ENCODE measurements at regions not wholly inside any gene's neighbourhood (a gene's known extent, or its start where the extent isn't known, plus 50 kb on each side); places are given as distances from the start of the nearest gene placed in this dataset.
"Not testable (repeated sequence)": the region's sequence is repeated elsewhere in the genome, so short reads cannot be mapped to it uniquely, and the experiment has no call there.

DNA sequence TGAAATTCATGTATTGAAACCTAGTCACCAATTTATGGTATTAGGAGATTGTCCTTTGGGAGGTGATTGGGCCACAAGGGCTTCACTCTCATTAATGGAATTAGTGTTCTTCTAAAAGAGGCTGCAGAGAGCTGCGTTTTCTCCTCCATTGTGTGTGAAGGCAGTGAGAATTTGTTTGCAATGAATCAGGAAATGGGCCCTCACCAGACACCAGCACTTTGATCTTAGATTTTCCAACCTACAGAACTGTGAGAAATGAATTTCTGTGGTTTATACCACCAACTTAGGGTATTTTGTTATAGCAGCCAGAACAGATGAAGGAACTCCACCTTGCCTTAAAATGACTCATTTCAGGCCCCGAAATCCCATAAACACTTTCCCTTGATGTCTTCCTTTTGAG, 544.2 kb downstream of the RWDD3 start:
- intact Hi-C loops (cut with DNase I): no loop called here
- ATAC-seq (ENCODE audit: poor library complexity) (no peak), DNase-seq (no peak)

- intact Hi-C loops (cut with DNase I): no loop called here
Measured at GRCh38 chr1:95780836-95781235, 546.8 kb downstream of the RWDD3 start.

DNA sequence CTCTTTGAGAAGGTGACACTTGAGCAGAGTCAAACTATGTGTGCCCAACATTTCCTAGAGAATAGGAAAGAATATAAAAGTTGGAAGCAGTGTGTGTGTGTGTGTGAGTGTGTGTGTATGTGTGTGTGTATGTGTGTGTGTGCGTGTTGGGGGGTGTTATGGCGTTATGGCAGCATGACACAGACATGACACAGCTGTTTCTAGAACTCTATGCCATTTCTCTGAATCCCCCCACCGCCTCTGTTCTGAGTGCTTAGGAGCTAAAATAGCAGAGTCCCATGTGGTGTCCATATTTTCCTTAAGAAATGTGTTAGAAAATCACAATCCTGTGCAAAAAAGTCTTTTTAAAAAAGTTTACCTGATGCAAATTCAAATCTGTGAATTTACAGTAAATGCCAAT, 556.1 kb downstream of the RWDD3 start:
- ATAC-seq (ENCODE audit: poor library complexity): no peak
- intact Hi-C loops (cut with DNase I): no loop called here

More at GRCh38 chr1:95780836-95781235, 546.8 kb downstream of the RWDD3 start:
- no peak for ATAC-seq (ENCODE audit: poor library complexity)
- DNase-seq: no peak

DNA sequence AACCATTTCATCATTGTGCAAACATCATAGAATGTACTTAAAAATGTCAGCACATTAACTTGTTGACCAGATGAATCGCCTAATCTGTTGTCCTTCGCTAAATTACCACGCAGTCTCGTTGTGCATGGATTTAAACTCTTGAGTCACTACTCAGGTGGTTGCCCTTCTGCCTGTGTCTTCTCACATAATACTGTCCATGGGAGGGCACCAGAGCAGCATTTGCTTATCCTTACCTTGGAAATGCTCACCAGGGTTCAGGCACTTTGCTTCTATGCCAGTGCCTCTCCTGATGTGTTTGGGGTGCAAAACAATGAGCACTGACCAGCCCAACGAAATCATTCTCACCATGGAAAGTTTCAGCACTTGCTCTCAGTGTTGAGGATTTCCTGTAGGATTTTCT, 559.9 kb downstream of the RWDD3 start:
- intact Hi-C loops (cut with DNase I): no loop called here
- DNase-seq (no peak), ATAC-seq (ENCODE audit: poor library complexity) (no peak)

More for the DNA sequence above, 556.1 kb downstream of the RWDD3 start:
- DNase-seq: no peak

GRCh38 chr1:95797761-95798160, 563.8 kb downstream of the RWDD3 start:
- DNase-seq; ATAC-seq (ENCODE audit: poor library complexity); intact Hi-C loops (cut with DNase I): not testable (repeated sequence)

DNA sequence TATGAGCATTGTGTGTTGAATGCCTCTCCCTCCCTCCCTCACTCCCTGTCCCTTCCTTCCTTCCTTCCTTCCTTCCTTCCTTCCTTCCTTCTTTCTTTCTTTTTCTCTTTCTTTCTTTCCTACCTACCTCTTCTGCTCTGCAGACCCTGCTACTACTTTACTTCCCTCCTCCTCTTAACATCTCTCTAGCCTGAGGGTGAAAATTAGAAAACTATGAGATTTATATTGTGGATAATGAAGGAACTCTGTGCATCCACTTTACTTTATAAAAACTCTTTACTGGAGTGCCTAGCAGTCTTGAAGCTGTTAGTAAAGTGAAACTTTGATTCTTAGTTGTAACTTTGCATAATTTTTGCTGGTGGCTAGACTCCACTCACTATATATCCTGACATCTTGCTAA, 572.2 kb downstream of the RWDD3 start:
- no peak for ATAC-seq (ENCODE audit: poor library complexity)
- intact Hi-C loops (cut with DNase I): no loop called here
- no peak for DNase-seq

- DNase-seq: no peak
- intact Hi-C loops (cut with DNase I): no loop called here
- no peak for ATAC-seq (ENCODE audit: poor library complexity)
Measured at GRCh38 chr1:95809391-95809790, 575.4 kb downstream of the RWDD3 start.

DNA sequence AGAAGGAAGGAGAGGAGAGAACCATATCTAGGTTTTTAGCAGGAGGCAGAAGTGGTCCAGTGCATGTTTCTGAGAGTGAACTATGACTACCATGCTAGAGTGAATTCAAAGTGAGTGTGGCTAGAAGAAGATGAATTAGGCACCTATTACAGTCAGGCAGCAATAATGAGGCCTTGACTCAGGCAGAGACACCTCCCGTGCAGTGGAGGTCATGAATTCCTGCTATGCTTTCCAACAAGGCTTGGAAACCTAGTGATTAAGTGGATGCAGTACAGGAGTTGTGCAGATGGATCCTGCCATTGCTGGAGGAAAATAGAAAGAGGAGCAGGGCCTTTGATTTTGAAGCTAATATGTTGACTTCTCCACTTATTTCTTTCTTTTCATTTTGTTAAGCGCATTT, 581.5 kb downstream of the RWDD3 start:
- intact Hi-C loops (cut with DNase I): no loop called here
- DNase-seq: no peak
- no peak for ATAC-seq (ENCODE audit: poor library complexity)

DNA sequence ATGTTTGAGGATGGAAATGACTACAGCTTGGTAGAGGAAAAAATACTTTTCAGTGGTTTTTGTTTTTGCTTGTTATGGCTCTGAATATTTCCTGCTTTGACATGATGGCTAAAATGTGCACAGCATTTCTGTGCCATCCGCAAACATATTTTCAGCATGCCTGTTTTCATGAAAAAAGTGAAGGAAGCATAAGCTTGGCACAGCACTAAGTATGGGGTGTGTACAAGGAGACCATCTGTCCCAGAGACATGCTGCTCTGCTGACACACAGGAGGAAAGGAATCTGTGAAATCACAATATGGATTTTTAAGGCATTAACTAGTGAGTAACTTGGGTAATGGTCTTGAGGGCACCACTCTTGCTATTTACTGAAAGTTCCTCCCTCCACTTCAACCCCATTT, 595.5 kb downstream of the RWDD3 start:
- DNase-seq (no peak), ATAC-seq (ENCODE audit: poor library complexity) (no peak)
- intact Hi-C loops (cut with DNase I): no loop called here

DNA sequence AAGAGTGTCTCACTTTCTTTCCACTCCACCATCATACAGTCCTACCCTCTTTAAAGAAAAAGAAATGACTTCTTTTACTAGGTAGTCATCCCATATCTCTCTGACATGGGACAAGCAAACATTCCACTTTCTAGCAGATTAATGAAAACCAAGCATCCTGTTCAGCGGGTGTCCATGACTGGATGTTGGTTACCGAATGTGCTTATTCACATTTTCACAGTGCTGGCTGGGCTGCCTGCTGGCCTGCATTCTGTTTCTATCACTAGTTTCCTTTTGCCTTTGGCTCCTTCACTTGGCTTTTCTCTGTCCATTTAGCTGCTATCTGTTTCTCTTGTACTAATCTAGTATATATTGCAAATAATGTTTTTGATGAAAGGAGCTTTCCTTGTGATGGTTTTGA, 598.4 kb downstream of the RWDD3 start:
- ATAC-seq (ENCODE audit: poor library complexity) (no peak), DNase-seq (no peak)
- intact Hi-C loops (cut with DNase I): no loop called here

DNA sequence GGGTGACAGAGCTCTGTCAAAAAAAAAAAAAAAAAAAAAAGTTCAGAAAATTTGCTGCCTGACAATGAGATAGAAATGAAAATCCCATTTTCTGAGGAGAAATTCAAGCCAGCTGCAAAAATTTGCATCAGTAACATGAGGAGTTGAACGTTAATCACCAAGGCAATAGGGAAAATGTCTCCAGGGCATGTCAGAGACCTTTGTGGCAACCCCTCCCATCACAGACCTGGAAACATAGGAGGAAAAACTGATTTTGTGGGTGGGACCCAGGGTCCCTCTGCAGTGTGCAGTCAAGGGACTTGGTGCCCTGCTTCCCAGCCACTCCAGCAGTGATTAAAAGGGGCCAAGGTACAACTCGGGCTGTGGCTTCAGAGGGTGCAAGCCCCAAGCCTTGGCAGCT, 615.4 kb downstream of the RWDD3 start:
- ATAC-seq (ENCODE audit: poor library complexity): no peak
- DNase-seq: no peak
- intact Hi-C loops (cut with DNase I): no loop called here

DNA sequence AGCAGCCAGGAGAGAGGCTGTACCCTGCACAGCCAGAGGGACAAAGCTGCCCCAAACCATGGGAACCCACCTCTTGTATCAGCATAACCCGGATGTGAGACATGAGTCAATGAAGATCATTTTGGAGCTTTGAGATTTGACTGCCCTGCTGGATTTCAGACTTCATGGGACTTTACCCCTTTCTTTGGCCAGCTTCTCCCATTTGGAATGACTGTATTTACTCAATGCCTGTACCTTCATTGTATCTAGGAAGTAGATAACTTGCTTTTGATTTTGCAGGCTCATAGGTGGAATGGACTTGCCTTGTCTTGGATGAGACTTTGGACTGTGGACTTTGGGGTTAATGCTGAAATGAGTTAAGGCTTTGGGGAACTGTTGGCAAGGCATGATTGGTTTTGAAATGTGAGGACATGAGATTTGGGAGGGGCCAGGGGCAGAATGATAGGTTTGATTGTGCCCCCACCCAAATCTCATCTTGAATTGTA, 616.2 kb downstream of the RWDD3 start:
- ATAC-seq (ENCODE audit: poor library complexity) (no peak), DNase-seq (no peak)
- intact Hi-C loops (cut with DNase I): no loop called here

DNA sequence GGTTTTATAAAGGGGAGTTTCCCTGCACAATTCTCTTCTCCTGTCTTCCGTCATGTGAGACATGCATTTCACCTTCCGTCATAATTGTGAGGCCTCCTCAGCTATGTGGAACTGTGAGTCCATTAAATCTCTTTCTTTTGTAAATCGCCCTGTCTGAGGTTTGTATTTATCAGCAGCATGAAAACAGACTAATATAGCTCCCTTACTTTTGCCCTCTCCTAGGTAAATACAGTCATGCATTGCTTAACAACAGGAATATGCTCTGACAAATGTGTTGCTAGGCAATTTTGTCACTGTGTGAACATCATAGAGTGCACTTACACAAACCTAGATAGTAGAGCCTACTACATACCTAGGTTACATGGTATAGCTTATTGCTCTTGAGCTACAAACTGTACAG, 616.8 kb downstream of the RWDD3 start:
- DNase-seq (no peak), ATAC-seq (ENCODE audit: poor library complexity) (no peak)
- intact Hi-C loops (cut with DNase I): no loop called here

- ATAC-seq (ENCODE audit: poor library complexity) (no peak), DNase-seq (no peak)
- intact Hi-C loops (cut with DNase I): no loop called here
Measured at GRCh38 chr1:95852483-95853070, 618.6 kb downstream of the RWDD3 start.

DNA sequence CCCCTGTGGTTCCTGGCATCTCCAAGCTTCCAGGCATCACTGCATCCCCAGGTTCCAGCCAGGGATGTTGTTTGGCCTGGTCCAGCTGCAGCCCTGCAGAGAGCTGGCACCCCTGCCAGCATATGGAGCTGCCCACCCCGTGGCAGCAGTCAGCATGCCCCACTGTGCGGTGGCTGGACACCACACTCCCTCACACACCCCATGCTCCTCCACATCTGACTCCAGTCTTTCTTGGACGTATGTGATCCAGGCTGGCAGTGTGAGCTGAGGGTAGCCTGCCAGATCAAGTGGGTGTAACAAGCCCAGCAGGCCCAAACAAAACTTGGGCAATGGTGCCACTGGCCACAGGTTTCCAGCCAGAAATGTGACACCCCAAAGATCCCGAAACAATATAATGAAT, 620.4 kb downstream of the RWDD3 start:
- intact Hi-C loops (cut with DNase I): no loop called here
- no peak for ATAC-seq (ENCODE audit: poor library complexity)
- no peak for DNase-seq

- ATAC-seq (ENCODE audit: poor library complexity): no peak
Measured at GRCh38 chr1:95863086-95863485, 629.1 kb downstream of the RWDD3 start.

DNA sequence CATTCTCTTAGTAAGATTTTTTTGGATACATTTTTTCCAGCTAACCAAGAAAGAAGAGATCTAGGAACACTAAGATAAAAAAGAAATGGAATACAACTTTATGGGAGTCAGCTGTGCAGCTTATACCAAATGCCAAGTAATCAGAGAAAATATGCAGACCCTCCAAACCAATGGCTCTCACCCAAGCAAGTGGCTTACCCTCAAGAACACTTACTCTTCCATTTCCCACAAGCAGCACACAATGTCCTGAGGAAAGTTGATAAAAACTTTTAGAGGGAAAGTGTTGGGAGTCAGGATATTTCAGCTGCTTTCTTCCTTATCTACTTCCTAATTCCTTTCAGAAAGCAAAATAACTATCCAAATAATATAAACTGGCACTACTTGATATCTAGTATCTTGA, 631.8 kb downstream of the RWDD3 start:
- no peak for DNase-seq
- intact Hi-C loops (cut with DNase I): no loop called here
- no peak for ATAC-seq (ENCODE audit: poor library complexity)

More at GRCh38 chr1:95863086-95863485, 629.1 kb downstream of the RWDD3 start:
- DNase-seq: no peak
- intact Hi-C loops (cut with DNase I): no loop called here

- intact Hi-C loops (cut with DNase I): no loop called here
- DNase-seq: no peak
- ATAC-seq (ENCODE audit: poor library complexity): no peak
Measured at GRCh38 chr1:95876276-95876675, 642.3 kb downstream of the RWDD3 start.

GRCh38 chr1:95879498-95880050, 645.6 kb downstream of the RWDD3 start:
- intact Hi-C loops (cut with DNase I): no loop called here
- ATAC-seq (ENCODE audit: poor library complexity): no peak
- no peak for DNase-seq

- DNase-seq: no peak
- intact Hi-C loops (cut with DNase I): no loop called here
Measured at GRCh38 chr1:95888941-95889390, 655.0 kb downstream of the RWDD3 start.

GRCh38 chr1:95889400-95889799, 655.4 kb downstream of the RWDD3 start:
- ATAC-seq (ENCODE audit: poor library complexity) (peak; percentile 53), DNase-seq (no peak)
- intact Hi-C loops (cut with DNase I): no loop called here

More at GRCh38 chr1:95888941-95889390, 655.0 kb downstream of the RWDD3 start:
- ATAC-seq (ENCODE audit: poor library complexity): peak; percentile 64
